DMS153 (cell line): ENCODE measurements at regions not wholly inside any gene's neighbourhood (a gene's known extent, or its start where the extent isn't known, plus 50 kb on each side); places are given as distances from the start of the nearest gene placed in this dataset.
A peak's percentile ranks its signal among the peaks of the same experiment; 100 is the strongest.
"Not testable (repeated sequence)": the region's sequence is repeated elsewhere in the genome, so short reads cannot be mapped to it uniquely, and the experiment has no call there.

Source experiments
- DNase-seq: peaks from one replicate; lab custom pipeline; 2025; lab: John Stamatoyannopoulos, UW

DNA sequence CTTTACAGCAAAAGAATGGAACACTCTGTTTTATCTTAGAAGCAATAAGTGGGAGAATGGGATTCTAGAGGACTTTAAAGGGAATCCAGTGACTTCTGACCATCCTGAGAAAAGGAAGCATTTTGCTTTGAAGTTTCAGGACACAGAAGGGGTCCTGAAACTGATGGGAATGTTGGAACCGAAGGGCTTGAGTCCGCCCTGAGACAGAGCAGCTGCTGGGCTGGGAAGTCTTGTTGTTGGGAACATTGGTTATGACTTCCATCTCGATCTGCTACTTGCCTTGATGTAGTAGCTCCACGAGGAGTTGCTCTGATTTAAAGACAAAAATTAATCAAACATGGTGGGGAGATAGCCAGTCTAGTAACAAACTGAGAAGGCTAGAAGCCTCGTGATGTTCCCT is 177.6 kb downstream of the JCAD start:
- no peak for DNase-seq

- DNase-seq = no peak
Measured at GRCh38 chr10:29881336-29881771, 178.0 kb downstream of the JCAD start.

- no peak for DNase-seq
Measured at GRCh38 chr10:29880856-29881255, 178.5 kb downstream of the JCAD start.

- no peak for DNase-seq
Measured at GRCh38 chr10:29879862-29880261, 179.5 kb downstream of the JCAD start.

GRCh38 chr10:29878492-29878891 is 180.9 kb downstream of the JCAD start:
- no peak for DNase-seq

DNA sequence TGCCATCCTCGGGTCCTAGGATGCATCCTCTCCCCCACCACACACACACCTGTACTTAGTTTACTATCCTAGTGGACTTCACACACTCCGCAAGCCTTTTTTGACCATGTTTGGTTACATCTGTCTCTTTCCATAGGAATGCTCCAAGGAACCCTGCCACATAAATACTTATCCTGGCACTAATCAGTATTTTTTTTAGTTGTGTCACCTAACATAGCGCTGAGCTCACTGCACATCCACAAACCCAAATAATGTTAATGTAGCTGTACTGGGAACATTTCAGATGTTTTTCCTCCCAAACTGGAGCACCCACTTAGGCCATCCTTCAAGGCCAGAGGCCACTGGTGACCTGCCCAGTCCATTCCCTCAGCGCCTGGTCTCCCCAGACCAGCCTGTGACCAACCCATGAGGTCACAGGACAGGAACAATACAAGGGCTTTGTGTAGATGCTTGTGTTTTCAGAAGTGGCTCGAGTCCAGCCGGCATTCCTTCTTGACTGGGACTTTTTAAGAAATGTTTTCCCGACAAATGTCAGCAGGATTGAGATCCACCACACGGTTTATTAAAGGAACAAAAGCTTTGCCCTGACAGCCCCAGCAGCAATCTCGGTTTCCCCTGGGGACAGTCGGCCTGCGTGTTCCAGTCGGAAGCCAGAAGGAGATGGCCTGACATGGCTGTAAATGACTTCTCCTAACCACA is 181.4 kb downstream of the JCAD start:
- no peak for DNase-seq

GRCh38 chr10:29876008-29876555 is 183.3 kb downstream of the JCAD start:
- DNase-seq = no peak

- no peak for DNase-seq
Measured at GRCh38 chr10:29874606-29875269, 184.6 kb downstream of the JCAD start.

GRCh38 chr10:29873941-29874484 is 185.4 kb downstream of the JCAD start:
- no peak for DNase-seq

DNA sequence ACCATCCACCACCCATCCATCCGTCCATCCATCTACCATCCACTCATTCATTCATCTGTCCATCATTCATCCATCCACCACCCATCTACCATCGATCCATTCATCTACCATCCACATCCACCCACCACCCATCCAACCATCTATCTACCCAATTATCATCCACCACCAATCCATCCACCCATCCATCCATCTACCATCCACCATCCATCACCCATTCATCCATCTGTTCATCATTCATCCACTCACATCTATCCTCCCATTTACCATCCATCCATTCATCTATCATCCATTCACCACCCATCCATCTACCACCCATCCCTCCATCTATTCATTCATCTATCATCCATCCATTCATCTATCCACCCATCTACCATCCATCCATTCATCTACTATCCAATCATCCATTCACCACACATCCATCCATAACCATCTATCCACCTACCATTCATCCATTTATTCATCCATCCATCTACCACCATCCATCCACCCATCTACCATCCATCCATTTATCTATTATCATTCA is 188.8 kb downstream of the JCAD start:
- no peak for DNase-seq

DNA sequence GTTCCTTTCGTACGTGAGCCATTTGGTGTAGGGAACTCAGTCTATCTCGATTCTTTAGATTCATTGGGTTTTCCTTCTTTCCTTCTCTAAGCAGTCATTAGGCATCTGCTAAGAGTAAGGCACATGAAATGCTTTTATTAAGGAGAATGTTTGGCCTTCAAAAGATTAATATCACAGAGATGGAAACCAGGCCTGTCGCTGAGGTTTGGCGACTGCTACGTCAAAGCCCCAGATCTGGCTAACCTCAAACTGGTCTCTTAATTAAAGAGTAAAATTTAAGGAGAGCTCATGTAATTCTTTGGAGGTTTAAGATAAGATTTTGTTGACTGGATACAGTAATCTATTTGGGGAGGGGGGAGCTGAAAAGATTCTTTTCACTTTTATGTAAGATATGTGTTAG is 189.8 kb downstream of the JCAD start:
- DNase-seq = no peak

GRCh38 chr10:29866356-29866755 is 193.0 kb downstream of the JCAD start:
- DNase-seq = no peak

- no peak for DNase-seq
Measured at GRCh38 chr10:29865700-29866355, 193.6 kb downstream of the JCAD start.

GRCh38 chr10:29862923-29863614 is 196.3 kb downstream of the JCAD start:
- peak; percentile 47 for DNase-seq

DNA sequence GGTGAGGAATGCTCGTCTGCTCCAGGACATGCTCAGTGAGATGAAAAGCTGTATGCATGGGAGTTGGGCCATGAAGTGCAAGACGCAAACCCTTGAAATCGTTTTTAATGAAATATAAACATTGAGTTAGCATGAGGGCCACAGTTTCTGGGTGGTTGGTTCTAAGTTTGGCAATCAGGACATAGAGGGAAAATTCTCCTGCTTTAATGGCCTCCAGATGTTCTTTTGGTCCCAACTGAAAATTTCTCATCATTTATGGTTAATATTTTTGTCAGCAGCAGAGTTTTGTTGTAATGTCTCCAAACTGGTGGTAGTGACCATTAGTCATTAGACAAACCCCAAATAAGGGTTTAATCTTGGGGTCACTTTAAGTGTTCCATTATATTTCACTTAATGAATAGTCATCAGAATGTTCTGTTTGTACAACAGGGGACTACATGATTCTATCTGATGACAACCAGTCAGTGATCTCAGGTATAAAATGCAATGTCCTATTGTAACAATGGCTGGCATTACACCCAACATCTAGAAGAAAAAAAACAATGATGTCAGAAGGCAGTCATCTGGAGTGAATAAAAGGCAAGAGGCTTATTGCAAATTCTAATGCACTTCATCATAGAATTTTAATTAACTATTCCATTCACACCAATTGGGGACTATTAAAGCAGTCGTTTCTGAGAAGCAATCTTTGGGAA is 197.4 kb downstream of the JCAD start:
- DNase-seq = no peak

DNA sequence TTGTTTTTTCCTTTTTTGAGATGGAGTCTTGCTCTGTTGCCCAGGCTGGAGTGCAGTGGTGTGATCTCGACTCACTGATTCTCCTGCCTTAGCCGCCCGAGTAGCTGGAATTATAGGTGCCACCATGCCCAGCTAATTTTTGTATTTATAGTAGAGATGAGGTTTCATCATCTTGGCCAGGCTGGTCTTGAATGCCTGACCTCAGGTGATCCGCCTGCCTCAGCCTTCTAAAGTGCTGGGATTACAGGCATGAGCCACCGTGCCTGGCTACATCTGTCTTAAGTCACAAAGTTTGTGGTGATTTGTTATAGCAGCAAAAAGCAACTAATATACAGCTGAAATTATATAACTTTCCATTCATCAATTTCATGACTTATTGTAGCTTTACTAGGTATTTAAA is 198.2 kb downstream of the JCAD start:
- not testable (repeated sequence) for DNase-seq

GRCh38 chr10:29860166-29860565 is 199.2 kb downstream of the JCAD start:
- DNase-seq = no peak

GRCh38 chr10:29859521-29860130 is 199.8 kb downstream of the JCAD start:
- DNase-seq = no peak

DNA sequence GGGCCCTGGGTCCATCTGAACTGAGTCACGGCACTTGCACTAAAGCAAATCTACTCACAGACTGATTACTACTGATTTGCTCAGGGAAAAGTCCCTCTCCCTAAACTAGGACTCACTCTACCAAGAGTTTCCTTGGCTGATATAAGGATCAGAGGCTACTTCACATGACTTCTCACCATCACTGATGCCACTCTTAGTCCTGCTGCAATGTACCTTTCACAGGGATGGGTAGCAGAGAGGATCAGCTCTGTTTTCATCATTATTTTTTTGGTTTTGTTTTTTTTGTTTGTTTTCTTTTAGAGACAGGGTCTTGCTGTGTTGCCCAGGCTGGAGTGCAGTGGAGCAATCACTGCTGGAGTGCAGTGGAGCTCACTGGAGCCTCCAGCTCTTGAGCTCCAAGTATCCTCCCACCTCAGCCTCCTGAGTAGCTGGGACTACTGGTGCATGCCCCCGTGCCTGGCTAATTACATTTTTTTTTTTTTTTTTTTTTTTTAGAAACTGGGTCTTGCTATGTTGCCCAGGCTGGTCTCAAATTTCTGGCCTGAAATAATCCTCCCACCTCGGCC is 200.6 kb downstream of the JCAD start:
- DNase-seq = no peak
